ENCODE measurements at regions not wholly inside any gene's neighbourhood (a gene's known extent, or its start where the extent isn't known, plus 50 kb on each side); places are given as distances from the start of the nearest gene placed in this dataset.

GRCh38 chr7:81053623-81054022 is 134.8 kb upstream of the SEMA3C start:
- Histone ChIP-seq H3K9me3 (replicated peaks; ENCODE audit: control insufficient read depth, insufficient read depth, low read length) (no peaks in the 10 kb centered on the region), H3K4me1 (ENCODE audit: control insufficient read depth, extremely low read depth, insufficient read depth, low read length) (no peaks in the 10 kb centered on the region), H3K27me3 (ENCODE audit: control insufficient read depth in 2 of 2, insufficient read depth in 2 of 2, low read length in 2 of 2) (no peaks in the 10 kb centered on the region), H4K20me1 (replicated peaks; ENCODE audit: control insufficient read depth, extremely low read depth, insufficient read depth, low read length) (no peaks in the 10 kb centered on the region), H3K9ac (replicated peaks; ENCODE audit: extremely low read depth, insufficient read depth, low read length) (no peak overlapping the region), H3K4me2 (ENCODE audit: insufficient read depth, low read length) (no peak overlapping the region), H2AFZ (ENCODE audit: low read depth, low read length) (no peak overlapping the region), H3K36me3 (ENCODE audit: control insufficient read depth in 2 of 2, extremely low read depth in 1 of 2, insufficient read depth in 2 of 2, low read length in 2 of 2) (no peaks in the 10 kb centered on the region), H3K9me1 (replicated peaks; ENCODE audit: control insufficient read depth, extremely low read depth, insufficient read depth, low read length) (no peaks in the 10 kb centered on the region), H3K4me3 (replicated peaks in 1 of 3; ENCODE audit: insufficient read depth in 1 of 3, low read depth in 1 of 3, low read length in 3 of 3) (no peak overlapping the region), H3K79me2 (ENCODE audit: control insufficient read depth, insufficient read depth, low read length) (no peaks in the 10 kb centered on the region), H3K27ac (ENCODE audit: insufficient read depth, low read depth, low read length) (no peak overlapping the region)
- no peak for FAIRE-seq
- CTCF ChIA-PET = no interaction called here
- no TSS peak for BruUV-seq (replicated peaks)
- no peak for TF ChIP-seq CTCF (IDR thresholded peaks at IDR 0.05; ENCODE audit: extremely low read depth in 1 of 2, insufficient read depth in 1 of 2, low read depth in 1 of 2, low read length in 2 of 2)
- TF ChIP-seq MYC (IDR thresholded peaks at IDR 0.05; ENCODE audit: low read depth, low read length) = no peak
- no peak for TF ChIP-seq GATA2 (IDR thresholded peaks at IDR 0.05; ENCODE audit: insufficient read depth, insufficient read length, low read depth, low read length)
- no peak for TF ChIP-seq POLR2AphosphoS5 (IDR thresholded peaks at IDR 0.05; ENCODE audit: insufficient read depth, low read depth, low read length)
- TF ChIP-seq POLR2A (IDR thresholded peaks at IDR 0.05; ENCODE audit: low read depth, low read length) = no peak
- TF ChIP-seq FOS (IDR thresholded peaks at IDR 0.05; ENCODE audit: borderline replicate concordance, insufficient read depth, low read length) = no peak
- no peak for TF ChIP-seq EZH2 (IDR thresholded peaks at IDR 0.05; ENCODE audit: borderline replicate concordance, low read depth, low read length, severe bottlenecking)
- no peak for TF ChIP-seq JUN (IDR thresholded peaks at IDR 0.05; ENCODE audit: borderline replicate concordance, insufficient read depth, insufficient read length, low read depth)
- no peak for TF ChIP-seq MAX (IDR thresholded peaks at IDR 0.05; ENCODE audit: insufficient read depth, insufficient read length)
- no peak for DNase-seq (ENCODE audit: low read depth, low spot score)
- dilution Hi-C loops (cut with MboI; ENCODE audit: extremely low pct_ligation_motif_present, low sequenced_read_pairs) = no loop called here
- intact Hi-C loops (cut with micrococcal nuclease) = no loop called here
- POLR2A ChIA-PET = no interaction called here
